ENCODE measurements at regions not wholly inside any gene's neighbourhood (a gene's known extent, or its start where the extent isn't known, plus 50 kb on each side); places are given as distances from the start of the nearest gene placed in this dataset.

GRCh38 chr18:47577520-47577919 lies 326.1 kb upstream of the SKOR2 start:
- Mint-ChIP-seq H3K9me3 (no peaks in the 10 kb centered on the region), H3K4me3 (no peak overlapping the region), H3K27ac (no peak overlapping the region), H3K4me1 (ENCODE audit: low read depth) (no peaks in the 10 kb centered on the region), H3K36me3 (ENCODE audit: low read depth) (no peaks in the 10 kb centered on the region), H3K27me3 (peaks cover 4% of the 10 kb centered on the region)
- intact Hi-C loops (cut with micrococcal nuclease) = no loop called here
- TF ChIP-seq, protein P1, sequence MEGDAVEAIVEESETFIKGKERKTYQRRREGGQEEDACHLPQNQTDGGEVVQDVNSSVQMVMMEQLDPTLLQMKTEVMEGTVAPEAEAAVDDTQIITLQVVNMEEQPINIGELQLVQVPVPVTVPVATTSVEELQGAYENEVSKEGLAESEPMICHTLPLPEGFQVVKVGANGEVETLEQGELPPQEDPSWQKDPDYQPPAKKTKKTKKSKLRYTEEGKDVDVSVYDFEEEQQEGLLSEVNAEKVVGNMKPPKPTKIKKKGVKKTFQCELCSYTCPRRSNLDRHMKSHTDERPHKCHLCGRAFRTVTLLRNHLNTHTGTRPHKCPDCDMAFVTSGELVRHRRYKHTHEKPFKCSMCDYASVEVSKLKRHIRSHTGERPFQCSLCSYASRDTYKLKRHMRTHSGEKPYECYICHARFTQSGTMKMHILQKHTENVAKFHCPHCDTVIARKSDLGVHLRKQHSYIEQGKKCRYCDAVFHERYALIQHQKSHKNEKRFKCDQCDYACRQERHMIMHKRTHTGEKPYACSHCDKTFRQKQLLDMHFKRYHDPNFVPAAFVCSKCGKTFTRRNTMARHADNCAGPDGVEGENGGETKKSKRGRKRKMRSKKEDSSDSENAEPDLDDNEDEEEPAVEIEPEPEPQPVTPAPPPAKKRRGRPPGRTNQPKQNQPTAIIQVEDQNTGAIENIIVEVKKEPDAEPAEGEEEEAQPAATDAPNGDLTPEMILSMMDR (IDR thresholded peaks at IDR 0.05) = no peak
- no peak for ATAC-seq
- ChIA-PET CTCF (no interaction called here), POLR2A (no interaction called here)
- DNase-seq = no peak

GRCh38 chr18:47574966-47575365 lies 323.5 kb upstream of the SKOR2 start:
- ChIA-PET POLR2A (no interaction called here), CTCF (no interaction called here)
- intact Hi-C loops (cut with micrococcal nuclease) = no loop called here
- H3K9me3 Mint-ChIP-seq = no peaks in the 10 kb centered on the region
- no peak for DNase-seq
- H3K4me1 Mint-ChIP-seq (ENCODE audit: low read depth) = no peaks in the 10 kb centered on the region
- H3K27me3 Mint-ChIP-seq = peaks cover 4% of the 10 kb centered on the region
- no peak overlapping the region for H3K27ac Mint-ChIP-seq
- no peaks in the 10 kb centered on the region for H3K36me3 Mint-ChIP-seq (ENCODE audit: low read depth)
- TF ChIP-seq, protein P1 (IDR thresholded peaks at IDR 0.05) = no peak
- no peak for ATAC-seq
- H3K4me3 Mint-ChIP-seq = no peak overlapping the region

DNA sequence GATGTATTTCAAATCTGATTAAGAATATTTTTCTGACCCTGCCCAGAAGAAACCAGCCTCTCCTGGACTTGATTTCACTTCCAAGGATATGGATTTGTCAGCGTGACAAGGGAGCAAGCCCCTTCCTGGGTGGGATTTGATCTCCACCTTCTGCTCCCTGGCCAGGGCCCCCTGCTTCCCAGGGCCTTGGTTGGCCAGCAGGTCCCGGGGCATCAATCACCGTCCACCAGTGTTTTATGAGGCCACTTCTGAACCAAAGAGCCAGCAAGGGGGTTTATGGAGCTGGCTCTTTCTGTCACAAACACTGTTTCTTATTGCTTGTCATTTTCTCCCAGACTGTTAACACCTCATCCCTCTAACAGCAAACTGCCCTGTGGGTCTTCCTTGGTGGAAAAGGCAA lies 320.5 kb upstream of the SKOR2 start:
- DNase-seq (no peak), ATAC-seq (no peak)
- Mint-ChIP-seq H3K4me1 (ENCODE audit: low read depth) (no peaks in the 10 kb centered on the region), H3K9me3 (no peaks in the 10 kb centered on the region), H3K4me3 (no peak overlapping the region), H3K36me3 (ENCODE audit: low read depth) (no peaks in the 10 kb centered on the region), H3K27me3 (peaks cover 9% of the 10 kb centered on the region), H3K27ac (no peak overlapping the region)
- ChIA-PET POLR2A (no interaction called here), CTCF (no interaction called here)
- intact Hi-C loops (cut with micrococcal nuclease) = no loop called here
- TF ChIP-seq, protein P1 (IDR thresholded peaks at IDR 0.05) = no peak

- intact Hi-C loops (cut with micrococcal nuclease) = no loop called here
- Mint-ChIP-seq H3K27me3 (peaks cover 13% of the 10 kb centered on the region), H3K9me3 (no peaks in the 10 kb centered on the region), H3K4me3 (no peak overlapping the region), H3K36me3 (ENCODE audit: low read depth) (no peaks in the 10 kb centered on the region), H3K27ac (no peak overlapping the region), H3K4me1 (ENCODE audit: low read depth) (no peaks in the 10 kb centered on the region)
- ChIA-PET CTCF (no interaction called here), POLR2A (no interaction called here)
- ATAC-seq (no peak), DNase-seq (no peak)
- TF ChIP-seq, protein P1 (IDR thresholded peaks at IDR 0.05) = no peak
These were observed 315.3 kb upstream of the SKOR2 start for GRCh38 chr18:47566809-47567208.

DNA sequence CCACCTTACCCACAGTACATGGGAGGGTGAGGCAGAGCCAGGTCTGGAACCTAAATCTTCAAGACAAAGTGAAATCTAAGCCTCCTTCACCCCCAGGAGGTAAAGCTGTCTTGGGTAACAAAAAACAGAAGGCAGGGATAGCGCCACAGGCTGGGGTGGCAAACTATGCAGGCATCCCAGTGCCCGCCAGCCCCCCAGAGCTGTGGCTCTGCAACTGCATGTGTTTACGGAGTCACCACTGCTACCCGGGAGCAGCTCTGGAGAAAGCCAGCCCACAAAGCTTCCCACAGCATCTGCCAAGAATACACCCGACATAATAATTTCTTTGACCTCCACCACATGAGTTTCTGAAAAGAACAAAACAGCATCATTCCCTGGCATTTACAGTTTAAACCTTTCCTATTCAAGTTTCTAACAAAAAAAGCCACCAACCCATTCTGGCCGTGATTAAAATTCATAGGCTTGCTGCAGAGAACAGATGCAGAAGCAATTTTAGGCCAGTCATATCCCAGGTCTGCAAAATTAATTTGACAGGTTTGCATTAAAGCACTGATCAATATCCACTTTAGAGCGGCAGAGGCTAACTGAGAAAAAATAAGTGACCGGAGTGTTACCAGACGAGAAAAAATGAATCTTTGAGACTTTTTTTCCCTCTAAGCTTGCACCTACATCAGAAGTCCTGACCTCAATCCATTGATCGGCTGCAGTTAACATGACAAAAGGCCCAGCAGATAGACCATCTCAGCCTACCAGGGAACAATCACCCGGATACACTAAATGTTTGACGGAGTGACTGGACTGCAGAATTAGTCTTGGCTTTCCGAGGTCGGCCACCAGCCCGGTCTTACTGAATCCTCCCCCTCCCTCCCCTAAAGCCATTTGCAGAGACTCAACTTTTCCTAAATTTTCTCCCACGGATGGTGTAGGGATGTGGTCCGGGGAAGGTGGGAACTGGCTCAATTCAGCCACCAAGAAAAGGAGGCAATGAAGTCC lies 309.6 kb upstream of the SKOR2 start:
- Mint-ChIP-seq H3K4me1 (ENCODE audit: low read depth) (no peaks in the 10 kb centered on the region), H3K36me3 (ENCODE audit: low read depth) (no peaks in the 10 kb centered on the region), H3K9me3 (no peaks in the 10 kb centered on the region), H3K4me3 (no peak overlapping the region), H3K27ac (no peak overlapping the region), H3K27me3 (peaks cover 23% of the 10 kb centered on the region)
- POLR2A ChIA-PET = no interaction called here
- CTCF ChIA-PET = no interaction called here
- TF ChIP-seq, protein P1 (IDR thresholded peaks at IDR 0.05) = no peak
- DNase-seq = no peak
- intact Hi-C loops (cut with micrococcal nuclease) = no loop called here
- ATAC-seq = no peak
